Hypothalamus (tissue), 51 donors: ENCODE measurements at regions not wholly inside any gene's neighbourhood (a gene's known extent, or its start where the extent isn't known, plus 50 kb on each side); places are given as distances from the start of the nearest gene placed in this dataset.
"Not testable (repeated sequence)": the region's sequence is repeated elsewhere in the genome, so short reads cannot be mapped to it uniquely, and the experiment has no call there.

Source experiments
- DNase-seq, 51 donors: peaks; one replicate each; lab custom pipeline; 2025; lab: John Stamatoyannopoulos, UW

- no peak for DNase-seq
These were observed 131.8 kb upstream of the MTHFD1L start for GRCh38 chr6:150733726-150734125.

GRCh38 chr6:150734235-150734634, 131.3 kb upstream of the MTHFD1L start:
- DNase-seq: no peak

GRCh38 chr6:150735341-150735851, 130.1 kb upstream of the MTHFD1L start:
- no peak for DNase-seq

- no peak for DNase-seq
These were observed 127.3 kb upstream of the MTHFD1L start for GRCh38 chr6:150738092-150738629.

GRCh38 chr6:150739711-150740349, 125.7 kb upstream of the MTHFD1L start:
- no peak for DNase-seq

GRCh38 chr6:150740453-150740852, 125.0 kb upstream of the MTHFD1L start:
- DNase-seq: peak in 1 of 51 donors; percentile 56

- DNase-seq: no peak
These were observed 123.8 kb upstream of the MTHFD1L start for GRCh38 chr6:150741633-150742200.

- no peak for DNase-seq
These were observed 120.8 kb upstream of the MTHFD1L start for GRCh38 chr6:150744522-150745260.

- DNase-seq: no peak
These were observed 119.6 kb upstream of the MTHFD1L start for GRCh38 chr6:150745896-150746295.

- DNase-seq: no peak
These were observed 118.3 kb upstream of the MTHFD1L start for GRCh38 chr6:150747155-150747554.

GRCh38 chr6:150749091-150749670, 116.3 kb upstream of the MTHFD1L start:
- no peak for DNase-seq

- no peak for DNase-seq
These were observed 114.2 kb upstream of the MTHFD1L start for GRCh38 chr6:150751296-150751695.

- no peak for DNase-seq
These were observed 113.1 kb upstream of the MTHFD1L start for GRCh38 chr6:150752409-150752808.

GRCh38 chr6:150753371-150754064, 112.0 kb upstream of the MTHFD1L start:
- DNase-seq: no peak

- DNase-seq: peak in 3 of 51 donors; percentile 2 to 38 (median 18)
These were observed 110.5 kb upstream of the MTHFD1L start for GRCh38 chr6:150755042-150755441.

GRCh38 chr6:150755524-150755923, 110.0 kb upstream of the MTHFD1L start:
- DNase-seq: no peak

- no peak for DNase-seq
These were observed 109.3 kb upstream of the MTHFD1L start for GRCh38 chr6:150756173-150756572.

GRCh38 chr6:150757807-150758206, 107.7 kb upstream of the MTHFD1L start:
- DNase-seq: not testable (repeated sequence)

GRCh38 chr6:150759483-150759882, 106.0 kb upstream of the MTHFD1L start:
- no peak for DNase-seq

GRCh38 chr6:150761771-150762170, 103.7 kb upstream of the MTHFD1L start:
- DNase-seq: no peak
